B cell (primary cell): ENCODE measurements at regions not wholly inside any gene's neighbourhood (a gene's known extent, or its start where the extent isn't known, plus 50 kb on each side); places are given as distances from the start of the nearest gene placed in this dataset.

Experiments used
- ATAC-seq: fragments of 200-7000 bp; cut with Tn5 transposase; one replicate; pipeline ENCODE4 v1.10.0; 2021; ENCODE audit warnings: low read depth, mild to moderate bottlenecking, moderate number of reproducible peaks, moderate library complexity
- CTCF ChIA-PET: fragments of 350-600 bp; sonication (Branson Sonifier 250); formaldehyde crosslinking; loops from one replicate; lab custom pipeline; 2021; ENCODE audit warnings: antibody characterized with exemption, inconsistent platforms; lab: Charles Lee
- POLR2A ChIA-PET: fragments of 350-600 bp; sonication (Branson Sonifier 250); formaldehyde crosslinking; loops from one replicate; lab custom pipeline; 2021; ENCODE audit warnings: antibody characterized with exemption; lab: Charles Lee
- DNase-seq: peaks from one replicate; pipeline ENCODE4 v3.0.0; 2013
- H2AFZ ChIP-seq: 2 replicates; pipeline ENCODE4 v1.6.1; 2012; ENCODE audit warnings: mild to moderate bottlenecking, low read depth, low read length; ENCODE audit not compliant: insufficient read depth, poor library complexity, severe bottlenecking
- H3K27ac ChIP-seq, 2 donors: 1 replicate in 1 of 2; 2 replicates in 1 of 2; pipeline ENCODE4 v1.5.1; 2012 to 2013; ENCODE audit warnings: low read length in 2 of 2, mild to moderate bottlenecking in 2 of 2, moderate library complexity in 1 of 2
- H3K27me3 ChIP-seq, 4 experiments: fragments of 200-600 bp in 1 of 4; sonication (generic) in 1 of 4; replicated peaks in 1 of 4; 1 replicate in 2 of 4; 2 replicates in 2 of 4; pipeline versions ENCODE4 v1.6.1 to v1.7.0; 2013 to 2016; ENCODE audit warnings: low read length in 3 of 4, mild to moderate bottlenecking in 2 of 4, mixed read lengths in 1 of 4, moderate library complexity in 1 of 4; ENCODE audit not compliant: insufficient read depth in 4 of 4, control insufficient read depth in 3 of 4; ENCODE audit errors: control extremely low read depth in 1 of 4
- H3K36me3 ChIP-seq, 2 experiments: replicated peaks in 1 of 2; 1 replicate in 1 of 2; 2 replicates in 1 of 2; pipeline versions ENCODE4 v1.6.1 to v1.7.1; 2013; ENCODE audit warnings: low read length in 1 of 2; ENCODE audit not compliant: insufficient read depth in 2 of 2, control insufficient read depth in 1 of 2; ENCODE audit errors: control extremely low read depth in 1 of 2, extremely low read depth in 1 of 2
- H3K4me1 ChIP-seq, 2 donors: fragments of 200-600 bp in 1 of 2; sonication (generic) in 1 of 2; 1 replicate in 1 of 2; 2 replicates in 1 of 2; pipeline versions ENCODE4 v1.5.1 to v1.6.1; 2013 to 2017; ENCODE audit warnings: low read length in 2 of 2; ENCODE audit not compliant: control insufficient read depth in 2 of 2, insufficient read depth in 2 of 2
- H3K4me2 ChIP-seq: replicated peaks from 2 replicates; pipeline ENCODE3; 2012; ENCODE audit warnings: mild to moderate bottlenecking, low read depth, low read length; ENCODE audit not compliant: poor library complexity, severe bottlenecking
- H3K4me3 ChIP-seq, 5 experiments: fragments of 200-600 bp in 1 of 5; sonication (generic) in 1 of 5; 1 replicate in 3 of 5; 2 replicates in 2 of 5; pipeline versions ENCODE4 v1.5.1 to v1.7.0; 2011 to 2016; ENCODE audit warnings: low read length in 4 of 5, mild to moderate bottlenecking in 4 of 5, low read depth in 2 of 5, control low read depth in 1 of 5, moderate library complexity in 1 of 5; ENCODE audit not compliant: insufficient read depth in 1 of 5; ENCODE audit errors: control extremely low read depth in 1 of 5, extremely low read depth in 1 of 5
- H3K79me2 ChIP-seq: fragments of 200-600 bp; sonication (generic); one replicate; pipeline ENCODE4 v1.6.0; 2016; ENCODE audit warnings: low read length; ENCODE audit not compliant: control insufficient read depth, insufficient read depth
- H3K9ac ChIP-seq: fragments of 200-600 bp; sonication (generic); 2 replicates; pipeline ENCODE4 v1.6.1; 2017; ENCODE audit warnings: mild to moderate bottlenecking, low read length, moderate library complexity
- H3K9me3 ChIP-seq, 3 donors: one replicate each; pipeline versions ENCODE4 v1.6.1 to v1.7.1; 2013; ENCODE audit warnings: low read length in 2 of 3; ENCODE audit not compliant: control insufficient read depth in 2 of 3, insufficient read depth in 1 of 3; ENCODE audit errors: control extremely low read depth in 1 of 3
- H4K20me1 ChIP-seq: 2 replicates; pipeline ENCODE4 v1.6.0; 2012; ENCODE audit warnings: mild to moderate bottlenecking, low read length; ENCODE audit not compliant: insufficient read depth, control insufficient read depth, poor library complexity, severe bottlenecking
- H3K27ac Mint-ChIP-seq: one replicate; pipeline ENCODE4 v1.8.0; 2021; ENCODE audit warnings: mixed read lengths
- H3K27me3 Mint-ChIP-seq: one replicate; pipeline ENCODE4 v1.8.0; 2021; ENCODE audit warnings: mixed read lengths
- H3K4me1 Mint-ChIP-seq: one replicate; pipeline ENCODE4 v1.8.0; 2021; ENCODE audit warnings: mixed read lengths
- H3K4me3 Mint-ChIP-seq: one replicate; pipeline ENCODE4 v1.8.0; 2021; ENCODE audit warnings: mixed read lengths
- H3K9me3 Mint-ChIP-seq: one replicate; pipeline ENCODE4 v1.8.0; 2022; ENCODE audit warnings: mixed read lengths; ENCODE audit not compliant: insufficient read depth
- CTCF ChIP-seq: fragments of 200-600 bp; IDR thresholded peaks from one replicate; pipeline ENCODE4 v1.8.0; 2022; ENCODE audit warnings: antibody characterized with exemption, mild to moderate bottlenecking
- EZH2 ChIP-seq: IDR thresholded peaks from 2 replicates; pipeline ENCODE4 v1.6.1; 2012; ENCODE audit warnings: borderline replicate concordance, low read depth, mild to moderate bottlenecking, moderate library complexity, low read length; ENCODE audit not compliant: insufficient read depth, poor library complexity, severe bottlenecking
- WGBS: methylation state at CpG from one replicate; pipeline ENCODE4 v1.1.5; 2013; ENCODE audit warnings: missing lambda C conversion rate; ENCODE audit not compliant: insufficient coverage; 5-methylcytosine and 5-hydroxymethylcytosine counted together
- intact Hi-C: fragments of 100-400 bp; cut with micrococcal nuclease; formaldehyde crosslinking; loops from one replicate; pipeline ENCODE4 v1.10.0; 2022

DNA sequence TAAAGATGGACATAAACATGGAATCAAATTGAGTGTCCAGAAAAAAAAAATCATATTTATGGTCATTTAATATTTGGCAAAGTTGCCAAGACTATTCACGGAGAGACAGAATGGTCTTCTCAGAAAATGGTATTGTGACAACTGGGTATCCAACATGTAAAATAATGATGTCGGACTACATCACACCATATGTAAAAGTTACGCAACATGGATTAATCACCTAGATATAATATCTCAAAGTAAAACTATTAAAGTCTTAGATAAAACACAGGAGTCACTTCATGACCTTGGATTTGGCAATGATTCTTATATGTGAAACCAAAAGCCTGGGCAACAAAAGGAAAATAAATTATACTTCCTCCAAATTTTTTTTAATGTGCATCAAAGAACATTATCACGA is 1591.7 kb upstream of the DDX18 start:
- Histone ChIP-seq H3K27ac (no peak overlapping the region), H3K4me1 (no peaks in the 10 kb centered on the region), H3K9ac (no peak overlapping the region), H3K9me3 (peaks cover 0 to 11% (median 2%) of the 10 kb centered on the region in 3 donors), H2AFZ (no peak overlapping the region), H3K79me2 (no peaks in the 10 kb centered on the region), H4K20me1 (no peaks in the 10 kb centered on the region), H3K36me3 (no peaks in the 10 kb centered on the region), H3K4me2 (no peak overlapping the region), H3K27me3 (no peaks in the 10 kb centered on the region), H3K4me3 (no peak overlapping the region)
- Mint-ChIP-seq H3K9me3 (peaks cover 8% of the 10 kb centered on the region), H3K4me1 (no peaks in the 10 kb centered on the region), H3K27ac (no peak overlapping the region), H3K27me3 (no peaks in the 10 kb centered on the region), H3K4me3 (no peak overlapping the region)
- no CpG with 5 or more reads among the region's 4 CpGs for WGBS
- ATAC-seq (no peak), DNase-seq (no peak)
- intact Hi-C loops: no loop called here
- ChIA-PET CTCF (no interaction called here), POLR2A (no interaction called here)
- TF ChIP-seq CTCF: no peak
- TF ChIP-seq EZH2: no peak

DNA sequence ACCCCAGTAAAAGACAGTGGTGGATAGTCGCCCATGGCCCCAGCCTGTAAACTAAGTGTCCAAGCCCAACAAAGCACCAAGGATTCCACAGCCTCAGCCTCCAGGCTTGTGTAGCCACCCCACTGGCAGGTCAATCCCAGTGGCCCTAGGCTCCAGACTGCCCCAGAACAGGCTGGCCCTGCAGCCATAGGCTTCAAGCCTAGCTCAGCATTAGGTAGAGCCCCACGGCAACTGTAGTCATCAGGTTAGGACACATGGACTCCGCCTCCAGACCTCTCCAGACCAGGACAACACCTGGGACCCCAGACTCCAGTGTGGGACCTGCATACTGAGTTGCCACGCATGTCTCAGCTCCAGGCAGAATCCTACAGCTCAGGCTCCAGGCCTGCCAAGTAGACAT is 1590.6 kb upstream of the DDX18 start:
- TF ChIP-seq EZH2: no peak
- TF ChIP-seq CTCF: no peak
- no peak for ATAC-seq
- Histone ChIP-seq H3K79me2 (no peaks in the 10 kb centered on the region), H3K27ac (no peak overlapping the region), H3K27me3 (no peaks in the 10 kb centered on the region), H2AFZ (no peak overlapping the region), H3K36me3 (no peaks in the 10 kb centered on the region), H4K20me1 (no peaks in the 10 kb centered on the region), H3K9ac (no peak overlapping the region), H3K4me1 (no peaks in the 10 kb centered on the region), H3K4me2 (no peak overlapping the region), H3K9me3 (peaks cover 0 to 11% (median 0%) of the 10 kb centered on the region in 3 donors), H3K4me3 (no peak overlapping the region)
- Mint-ChIP-seq H3K4me3 (no peak overlapping the region), H3K9me3 (peaks cover 8% of the 10 kb centered on the region), H3K4me1 (no peaks in the 10 kb centered on the region), H3K27me3 (no peaks in the 10 kb centered on the region), H3K27ac (no peak overlapping the region)
- intact Hi-C loops: no loop called here
- ChIA-PET POLR2A (no interaction called here), CTCF (no interaction called here)
- no peak for DNase-seq
- WGBS: 86% methylated on average over 4 of the region's 4 CpGs
